ENCODE measurements at regions not wholly inside any gene's neighbourhood (a gene's known extent, or its start where the extent isn't known, plus 50 kb on each side); places are given as distances from the start of the nearest gene placed in this dataset.

DNA sequence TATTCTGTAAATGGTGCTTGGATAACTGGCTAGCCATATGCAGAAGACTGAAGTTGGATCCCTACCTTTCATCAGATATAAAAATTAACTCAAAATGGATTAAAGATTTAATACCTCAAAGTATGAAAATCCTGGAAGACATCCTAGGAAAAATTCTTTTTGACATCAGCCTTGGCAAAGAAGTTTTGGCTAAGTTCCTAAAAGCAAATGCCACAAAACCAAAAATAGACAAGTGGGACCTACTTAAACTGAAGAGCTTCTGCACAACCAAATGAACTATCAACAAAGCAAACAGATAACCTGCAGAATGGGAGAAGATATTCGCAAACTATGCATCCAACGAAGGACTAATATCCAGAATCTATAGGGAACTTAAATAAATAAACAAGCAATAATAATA, 60.3 kb upstream of the RIPPLY2 start:
- no peaks in the 10 kb centered on the region for H3K36me3 ChIP-seq (ENCODE audit: control insufficient read depth, insufficient read depth, low read length)
- no peak for ATAC-seq (ENCODE audit: low read depth)
- H3K4ac ChIP-seq (ENCODE audit: low read depth, low read length) = no peak overlapping the region
- no peak overlapping the region for H2AK9ac ChIP-seq (replicated peaks; ENCODE audit: low read depth, low read length, poor library complexity)
- no peak overlapping the region for H3K9ac ChIP-seq (ENCODE audit: low read depth, low read length)
- no peak overlapping the region for H3K14ac ChIP-seq (replicated peaks; ENCODE audit: low read depth, low read length)
- no TSS peak for BruUV-seq (replicated peaks)
- H4K91ac ChIP-seq (ENCODE audit: insufficient read depth, low read depth, low read length) = no peak overlapping the region
- POLR2A ChIA-PET (ENCODE audit: unreplicated experiment) = no interaction called here
- H3K27me3 ChIP-seq (ENCODE audit: control insufficient read depth, insufficient read depth, low read length) = no peaks in the 10 kb centered on the region
- H3K79me1 ChIP-seq (ENCODE audit: low read depth in 1 of 2, low read length in 2 of 2) = no peaks in the 10 kb centered on the region
- no peak overlapping the region for H4K5ac ChIP-seq (ENCODE audit: low read depth, low read length)
- H4K8ac ChIP-seq (ENCODE audit: low read depth in 2 of 2, low read length in 2 of 2) = no peak overlapping the region
- H3K4me1 ChIP-seq (ENCODE audit: control insufficient read depth, insufficient read depth, low read length) = no peaks in the 10 kb centered on the region
- H2BK20ac ChIP-seq (ENCODE audit: low read depth, low read length) = no peak overlapping the region
- H3K27ac ChIP-seq (ENCODE audit: insufficient read depth, low read length) = no peak overlapping the region
- H2BK120ac ChIP-seq (ENCODE audit: low read depth, low read length) = no peak overlapping the region
- no peak overlapping the region for H3K23ac ChIP-seq (ENCODE audit: low read depth, low read length)
- dilution Hi-C loops (cut with HindIII; ENCODE audit: low sequenced_read_pairs, unreplicated experiment) (no loop called here), in situ Hi-C loops (cut with MboI; ENCODE audit: low sequenced_read_pairs) (no loop called here), intact Hi-C loops (cut with micrococcal nuclease) (no loop called here)
- no peaks in the 10 kb centered on the region for H3K9me1 ChIP-seq (ENCODE audit: insufficient read depth, low read length)
- WGBS, 2 experiments (ENCODE audit: extremely low coverage in 2 of 2, insufficient read length in 1 of 2) = no CpG with 5 or more reads among the region's 2 CpGs
- no peaks in the 10 kb centered on the region for H3K9me3 ChIP-seq (ENCODE audit: control insufficient read depth, insufficient read depth, low read length)
- TF ChIP-seq RFX5 (IDR thresholded peaks at IDR 0.05; ENCODE audit: low read depth, low read length) (no peak), POLR2A (IDR thresholded peaks at IDR 0.05; ENCODE audit: low read depth, low read length) (no peak), NFE2L2 (IDR thresholded peaks at IDR 0.05; ENCODE audit: low read depth, low read length) (no peak), BHLHE40 (IDR thresholded peaks at IDR 0.05; ENCODE audit: low read depth, low read length) (no peak), SMC3 (IDR thresholded peaks at IDR 0.05; ENCODE audit: low read depth, low read length) (no peak), CEBPB (IDR thresholded peaks at IDR 0.05; ENCODE audit: low read depth, low read length) (no peak), RAD21 (IDR thresholded peaks at IDR 0.05; ENCODE audit: low read length) (no peak)
- DNase-seq = no peak
- H3K4me2 ChIP-seq (ENCODE audit: low read depth, low read length) = no peak overlapping the region
- CTCF ChIA-PET = no interaction called here
- H2AK5ac ChIP-seq (ENCODE audit: low read depth, low read length) = no peak overlapping the region
- H3K18ac ChIP-seq (ENCODE audit: low read depth, low read length) = no peak overlapping the region
- no peaks in the 10 kb centered on the region for H4K20me1 ChIP-seq (ENCODE audit: insufficient read depth, low read length)
- no peak overlapping the region for H3K4me3 ChIP-seq (ENCODE audit: insufficient read depth, low read depth, low read length)
- no peak overlapping the region for H2BK15ac ChIP-seq (ENCODE audit: low read depth, low read length)
- H2AFZ ChIP-seq (replicated peaks; ENCODE audit: low read length, poor library complexity) = no peak overlapping the region
- H3K56ac ChIP-seq (ENCODE audit: extremely low read depth, insufficient read depth, low read length) = no peak overlapping the region
- no peak overlapping the region for H2BK5ac ChIP-seq (ENCODE audit: low read depth, low read length, poor library complexity, severe bottlenecking)

Data from IMR-90 (cell line).